Large intestine (tissue), 3 donors: ENCODE measurements at regions not wholly inside any gene's neighbourhood (a gene's known extent, or its start where the extent isn't known, plus 50 kb on each side); places are given as distances from the start of the nearest gene placed in this dataset.

ENCODE experiments used
- DNase-seq, 2 donors: peaks; one replicate each; pipeline versions ENCODE4 v3.0.0 to v3.0.0-alpha.2; 2013
- H3K27ac ChIP-seq: one replicate; pipeline ENCODE4 v1.5.1; 2013; ENCODE audit warnings: low read length
- H3K27me3 ChIP-seq: 2 replicates; pipeline ENCODE4 v1.6.1; 2013; ENCODE audit warnings: low read length; ENCODE audit not compliant: control insufficient read depth, insufficient read depth
- H3K36me3 ChIP-seq: 2 replicates; pipeline ENCODE4 v1.6.1; 2013; ENCODE audit warnings: low read length; ENCODE audit not compliant: control insufficient read depth, insufficient read depth
- H3K4me1 ChIP-seq: one replicate; pipeline ENCODE4 v1.6.1; 2013; ENCODE audit warnings: low read length; ENCODE audit not compliant: control insufficient read depth, insufficient read depth
- H3K4me3 ChIP-seq: one replicate; pipeline ENCODE4 v1.5.1; 2013; ENCODE audit warnings: low read length
- H3K9me3 ChIP-seq: one replicate; pipeline ENCODE4 v1.6.1; 2013; ENCODE audit warnings: mild to moderate bottlenecking, low read depth, low read length, moderate library complexity; ENCODE audit not compliant: control insufficient read depth
- WGBS: methylation state at CpG from one replicate; pipeline ENCODE4 v1.1.5; 2013; ENCODE audit warnings: low lambda C conversion rate; ENCODE audit not compliant: insufficient coverage; 5-methylcytosine and 5-hydroxymethylcytosine counted together

GRCh38 chr13:111049791-111050538, 65.1 kb upstream of the ARHGEF7 start:
- no CpG with 5 or more reads among the region's 19 CpGs for WGBS

GRCh38 chr13:111048387-111048786, 66.7 kb upstream of the ARHGEF7 start:
- Histone ChIP-seq H3K36me3 (no peaks in the 10 kb centered on the region), H3K4me3 (no peak overlapping the region), H3K4me1 (no peaks in the 10 kb centered on the region), H3K9me3 (no peaks in the 10 kb centered on the region), H3K27ac (no peak overlapping the region), H3K27me3 (no peaks in the 10 kb centered on the region)
- DNase-seq: no peak
- 100% methylated on average over 1 of the region's 8 CpGs for WGBS

More at GRCh38 chr13:111049791-111050538, 65.1 kb upstream of the ARHGEF7 start:
- Histone ChIP-seq H3K4me1 (no peaks in the 10 kb centered on the region), H3K4me3 (no peak overlapping the region), H3K27ac (no peak overlapping the region), H3K27me3 (no peaks in the 10 kb centered on the region), H3K9me3 (no peaks in the 10 kb centered on the region), H3K36me3 (no peaks in the 10 kb centered on the region)
- DNase-seq: no peak

- DNase-seq: no peak
- no peak overlapping the region for H3K27ac ChIP-seq
These were observed 67.8 kb upstream of the ARHGEF7 start for GRCh38 chr13:111047326-111047725.

GRCh38 chr13:111046590-111047141, 68.4 kb upstream of the ARHGEF7 start:
- H3K27me3 ChIP-seq: no peaks in the 10 kb centered on the region
- no CpG with 5 or more reads among the region's 9 CpGs for WGBS
- H3K27ac ChIP-seq: no peak overlapping the region
- no peaks in the 10 kb centered on the region for H3K9me3 ChIP-seq
- DNase-seq: no peak
- H3K4me1 ChIP-seq: no peaks in the 10 kb centered on the region
- H3K36me3 ChIP-seq: no peaks in the 10 kb centered on the region
- no peak overlapping the region for H3K4me3 ChIP-seq

More at GRCh38 chr13:111047326-111047725, 67.8 kb upstream of the ARHGEF7 start:
- no peaks in the 10 kb centered on the region for H3K27me3 ChIP-seq
- no peaks in the 10 kb centered on the region for H3K36me3 ChIP-seq
- no peaks in the 10 kb centered on the region for H3K4me1 ChIP-seq
- no CpG with 5 or more reads among the region's 5 CpGs for WGBS
- H3K9me3 ChIP-seq: no peaks in the 10 kb centered on the region
- H3K4me3 ChIP-seq: no peak overlapping the region

GRCh38 chr13:111045170-111045569, 69.9 kb upstream of the ARHGEF7 start:
- DNase-seq: no peak
- H3K4me1 ChIP-seq: no peaks in the 10 kb centered on the region
- H3K9me3 ChIP-seq: no peaks in the 10 kb centered on the region
- H3K4me3 ChIP-seq: no peak overlapping the region
- no peaks in the 10 kb centered on the region for H3K36me3 ChIP-seq
- no peak overlapping the region for H3K27ac ChIP-seq
- no CpG with 5 or more reads among the region's 10 CpGs for WGBS
- no peaks in the 10 kb centered on the region for H3K27me3 ChIP-seq

GRCh38 chr13:111044087-111044830, 70.9 kb upstream of the ARHGEF7 start:
- Histone ChIP-seq H3K27me3 (no peaks in the 10 kb centered on the region), H3K4me3 (no peak overlapping the region), H3K9me3 (no peaks in the 10 kb centered on the region), H3K27ac (no peak overlapping the region), H3K36me3 (no peaks in the 10 kb centered on the region), H3K4me1 (no peaks in the 10 kb centered on the region)
- 100% methylated on average over 1 of the region's 19 CpGs for WGBS
- no peak for DNase-seq

GRCh38 chr13:111043575-111043982, 71.5 kb upstream of the ARHGEF7 start:
- H3K27ac ChIP-seq: no peak overlapping the region

GRCh38 chr13:111042661-111043226, 72.4 kb upstream of the ARHGEF7 start:
- no peaks in the 10 kb centered on the region for H3K4me1 ChIP-seq

More at GRCh38 chr13:111043575-111043982, 71.5 kb upstream of the ARHGEF7 start:
- WGBS: no CpG with 5 or more reads among the region's 12 CpGs
- Histone ChIP-seq H3K9me3 (no peaks in the 10 kb centered on the region), H3K36me3 (no peaks in the 10 kb centered on the region), H3K4me1 (no peaks in the 10 kb centered on the region), H3K27me3 (peaks cover 3% of the 10 kb centered on the region), H3K4me3 (no peak overlapping the region)
- DNase-seq: no peak

GRCh38 chr13:111040830-111041229, 74.3 kb upstream of the ARHGEF7 start:
- Histone ChIP-seq H3K36me3 (no peaks in the 10 kb centered on the region), H3K27me3 (peaks cover 9% of the 10 kb centered on the region), H3K27ac (no peak overlapping the region), H3K9me3 (no peaks in the 10 kb centered on the region), H3K4me1 (no peaks in the 10 kb centered on the region), H3K4me3 (no peak overlapping the region)
- no peak for DNase-seq
- WGBS: 100% methylated on average over 1 of the region's 7 CpGs

More at GRCh38 chr13:111042661-111043226, 72.4 kb upstream of the ARHGEF7 start:
- no peak overlapping the region for H3K4me3 ChIP-seq
- 100% methylated on average over 1 of the region's 11 CpGs for WGBS
- no peak overlapping the region for H3K27ac ChIP-seq
- no peaks in the 10 kb centered on the region for H3K9me3 ChIP-seq
- no peak for DNase-seq
- H3K27me3 ChIP-seq: peaks cover 3% of the 10 kb centered on the region
- H3K36me3 ChIP-seq: no peaks in the 10 kb centered on the region

GRCh38 chr13:111039735-111040134, 75.4 kb upstream of the ARHGEF7 start:
- H3K4me3 ChIP-seq: no peak overlapping the region
- 83% methylated on average over 4 of the region's 5 CpGs for WGBS
- H3K9me3 ChIP-seq: no peaks in the 10 kb centered on the region
- DNase-seq: no peak
- no peaks in the 10 kb centered on the region for H3K4me1 ChIP-seq
- H3K27me3 ChIP-seq: peaks cover 13% of the 10 kb centered on the region
- H3K27ac ChIP-seq: no peak overlapping the region
- H3K36me3 ChIP-seq: no peaks in the 10 kb centered on the region
